Activated T-cell treated with anti-CD3 and anti-CD28 coated beads for 24 hours (primary cell): ENCODE measurements at regions not wholly inside any gene's neighbourhood (a gene's known extent, or its start where the extent isn't known, plus 50 kb on each side); places are given as distances from the start of the nearest gene placed in this dataset.

Source experiments
- DNase-seq: peaks from one replicate; pipeline ENCODE4 v3.0.0-alpha.2; 2020; ENCODE audit warnings: low read depth

DNA sequence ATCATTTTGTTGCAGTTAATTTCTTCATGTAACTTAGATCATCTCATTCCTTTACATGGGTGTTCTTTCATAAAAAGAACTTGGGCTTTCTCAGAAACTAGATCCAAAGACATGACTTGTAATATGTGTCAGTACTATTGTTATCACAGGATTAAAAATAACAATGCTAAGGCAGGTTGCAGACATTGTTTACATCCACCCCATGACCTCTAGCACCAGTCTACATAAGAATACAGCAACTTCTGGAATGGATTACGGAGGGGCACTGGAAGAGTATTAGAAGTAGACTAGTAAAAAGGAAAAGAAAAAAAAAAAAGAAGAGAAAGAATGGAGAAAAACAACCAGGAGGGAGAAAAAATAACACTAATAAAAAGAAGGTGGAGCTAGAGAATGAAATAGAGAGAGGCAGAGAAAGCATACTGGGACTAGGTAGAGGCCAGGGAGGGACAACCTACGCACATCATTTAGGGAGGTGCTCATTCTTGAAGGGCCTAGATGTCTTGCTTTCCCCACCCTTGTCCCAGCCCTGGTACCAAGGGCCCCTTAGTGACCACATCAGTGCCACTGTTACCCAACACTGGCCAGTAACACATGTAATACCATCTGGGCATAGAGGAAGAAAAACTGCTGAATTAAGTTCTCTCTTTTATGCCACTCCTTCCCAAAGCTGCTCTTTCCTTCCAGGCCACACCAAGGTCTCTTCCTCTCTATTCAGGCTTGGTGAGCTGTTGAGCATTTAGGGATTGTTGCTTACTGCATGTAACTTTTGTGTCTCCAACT lies 70.6 kb upstream of the KLF7 start:
- no peak for DNase-seq

DNA sequence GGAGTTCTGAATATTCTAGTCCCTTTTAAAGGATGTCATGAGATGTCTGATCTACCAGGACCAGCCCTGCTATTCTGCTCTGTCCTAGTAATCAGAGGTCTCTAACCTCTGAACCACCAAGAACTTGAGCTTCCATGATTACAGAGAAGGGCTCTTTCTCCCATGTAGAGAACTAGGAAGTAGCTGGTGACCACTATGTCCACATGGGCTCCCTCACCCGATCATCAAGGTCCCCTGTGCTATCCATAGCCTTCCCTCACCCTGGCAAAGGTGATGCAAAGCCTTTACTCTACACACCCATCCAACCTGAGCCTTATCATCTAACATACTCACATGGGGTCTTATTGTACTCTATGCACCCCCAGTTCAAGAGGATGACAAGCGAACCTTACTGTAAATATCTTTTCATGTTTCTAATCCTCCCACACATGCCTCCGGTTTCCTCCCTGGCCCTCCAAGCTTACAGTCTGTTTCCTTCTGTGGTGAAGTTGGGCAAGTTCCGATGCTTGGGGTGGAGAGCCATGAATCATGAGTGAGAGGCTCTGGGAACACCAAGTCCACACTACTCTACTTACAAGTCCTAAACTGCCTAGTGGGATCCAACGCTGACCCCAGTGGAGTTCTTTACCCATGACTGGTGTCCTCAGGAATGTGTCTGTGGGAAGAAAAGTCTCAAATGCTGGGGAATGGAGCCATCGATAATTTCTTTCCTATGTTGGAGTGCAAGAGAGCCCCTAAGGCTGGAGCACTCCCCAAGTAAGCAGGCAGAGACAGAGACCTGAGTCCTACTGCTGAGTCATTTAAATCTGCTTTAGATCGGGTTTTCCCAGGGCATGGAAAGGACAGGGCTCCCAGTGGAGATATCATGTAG lies 73.3 kb upstream of the KLF7 start:
- DNase-seq: peak; percentile 34

GRCh38 chr2:207239754-207240494 lies 74.2 kb upstream of the KLF7 start:
- DNase-seq: no peak

- DNase-seq: no peak
Measured at GRCh38 chr2:207240649-207241048, 74.9 kb upstream of the KLF7 start.

DNA sequence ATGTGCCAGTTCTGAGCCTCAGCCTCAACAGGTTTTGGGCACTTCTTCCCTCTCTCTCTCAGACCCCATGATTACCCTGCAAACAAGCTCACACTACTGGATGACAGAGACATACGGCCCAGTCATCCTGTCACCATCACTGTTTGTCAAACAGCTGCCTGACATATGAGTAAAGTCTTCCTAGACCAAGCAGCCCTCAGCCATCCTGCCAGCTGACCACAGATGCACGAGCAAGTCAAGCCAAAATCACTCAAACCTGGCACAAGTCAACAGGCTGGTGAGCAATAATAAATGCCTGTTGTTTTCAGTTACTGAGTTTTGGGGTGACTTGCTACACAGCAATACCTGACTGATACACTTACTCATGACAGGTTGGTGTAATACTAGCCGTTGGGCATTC lies 75.5 kb upstream of the KLF7 start:
- peak; percentile 24 for DNase-seq

- no peak for DNase-seq
Measured at GRCh38 chr2:207243601-207244000, 77.9 kb upstream of the KLF7 start.

GRCh38 chr2:207244971-207245925 lies 79.5 kb upstream of the KLF7 start:
- no peak for DNase-seq

DNA sequence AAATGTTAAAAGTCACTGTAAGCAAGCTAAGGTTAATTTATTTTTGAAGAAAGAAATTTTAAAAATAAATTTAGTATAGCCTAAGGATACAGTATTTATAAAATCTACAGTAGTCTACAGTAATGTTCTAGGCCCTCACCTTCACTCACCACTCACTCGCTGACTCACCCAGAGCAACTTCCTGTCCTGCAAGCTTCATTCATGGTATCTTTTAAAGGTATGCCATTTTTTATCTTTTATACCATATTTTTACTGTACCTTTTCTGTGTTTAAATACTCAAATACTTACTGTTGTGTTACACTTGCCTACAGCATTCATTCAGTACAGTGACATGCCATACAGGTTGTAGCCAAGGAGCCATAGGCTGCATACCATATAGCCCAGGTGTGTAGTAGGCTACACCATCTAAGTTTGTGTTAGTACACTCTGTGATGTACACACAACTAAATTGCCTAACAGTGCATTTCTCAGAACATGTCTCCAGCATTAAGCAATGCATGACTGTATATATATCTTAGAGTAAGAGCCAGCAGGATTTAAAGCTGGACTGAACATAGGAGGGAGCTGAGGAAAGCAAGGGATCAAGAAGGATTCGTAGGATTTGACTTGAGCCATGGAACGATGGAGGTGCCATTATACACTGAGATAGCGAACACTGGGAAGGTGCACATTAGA lies 83.1 kb upstream of the KLF7 start:
- no peak for DNase-seq

- no peak for DNase-seq
Measured at GRCh38 chr2:207251022-207251421, 85.3 kb upstream of the KLF7 start.

GRCh38 chr2:207251573-207252192 lies 85.9 kb upstream of the KLF7 start:
- DNase-seq: no peak

DNA sequence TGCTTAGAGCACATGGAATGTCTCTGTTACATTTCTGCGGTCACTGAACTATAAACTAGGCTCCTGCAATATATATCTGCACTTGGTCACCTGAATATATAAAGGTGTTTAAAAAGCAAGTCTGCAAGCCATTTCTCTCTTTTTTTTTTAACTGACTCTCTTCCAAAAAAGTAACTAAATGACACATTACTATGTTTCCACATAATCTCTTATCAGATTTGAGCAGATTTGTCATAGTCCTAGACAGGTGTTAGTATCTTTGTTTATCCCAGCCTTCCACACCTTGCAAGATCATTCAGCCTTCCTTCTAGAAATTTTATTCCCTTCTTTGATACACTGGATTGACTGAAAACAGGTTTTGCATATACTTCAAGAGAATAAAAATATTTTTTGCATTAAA lies 86.7 kb upstream of the KLF7 start:
- DNase-seq: no peak

DNA sequence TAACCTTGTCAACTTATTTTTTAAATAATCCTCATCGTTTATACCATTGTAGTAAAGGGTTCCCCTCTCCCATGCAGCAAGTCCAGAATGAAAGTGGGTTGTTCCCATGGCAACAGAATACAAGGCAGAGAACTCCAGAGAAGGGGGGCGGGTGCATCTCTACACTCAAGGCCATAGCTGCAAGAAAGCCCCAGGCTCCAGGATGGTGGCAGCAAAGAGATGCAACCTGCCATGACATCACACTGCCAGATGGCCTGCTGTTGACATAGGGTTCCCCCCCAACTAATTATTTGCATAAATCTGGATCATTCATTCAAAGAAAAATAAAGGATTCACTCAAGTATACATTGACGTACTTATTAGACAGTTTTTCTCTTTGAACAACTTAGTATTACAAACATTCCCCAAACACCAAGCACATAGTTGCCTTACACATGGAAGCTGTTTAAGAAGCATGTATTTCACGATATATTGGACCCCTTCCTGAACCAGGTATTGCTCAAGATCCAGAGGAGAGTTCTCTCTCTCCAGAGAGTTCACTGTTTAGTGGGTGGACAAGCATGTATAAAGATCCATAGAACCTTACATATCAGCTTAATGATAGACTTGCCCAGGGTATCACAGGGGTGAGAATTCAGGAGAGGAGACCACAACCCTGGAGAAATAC lies 87.4 kb upstream of the KLF7 start:
- DNase-seq: no peak

- no peak for DNase-seq
Measured at GRCh38 chr2:207253666-207254345, 88.1 kb upstream of the KLF7 start.

DNA sequence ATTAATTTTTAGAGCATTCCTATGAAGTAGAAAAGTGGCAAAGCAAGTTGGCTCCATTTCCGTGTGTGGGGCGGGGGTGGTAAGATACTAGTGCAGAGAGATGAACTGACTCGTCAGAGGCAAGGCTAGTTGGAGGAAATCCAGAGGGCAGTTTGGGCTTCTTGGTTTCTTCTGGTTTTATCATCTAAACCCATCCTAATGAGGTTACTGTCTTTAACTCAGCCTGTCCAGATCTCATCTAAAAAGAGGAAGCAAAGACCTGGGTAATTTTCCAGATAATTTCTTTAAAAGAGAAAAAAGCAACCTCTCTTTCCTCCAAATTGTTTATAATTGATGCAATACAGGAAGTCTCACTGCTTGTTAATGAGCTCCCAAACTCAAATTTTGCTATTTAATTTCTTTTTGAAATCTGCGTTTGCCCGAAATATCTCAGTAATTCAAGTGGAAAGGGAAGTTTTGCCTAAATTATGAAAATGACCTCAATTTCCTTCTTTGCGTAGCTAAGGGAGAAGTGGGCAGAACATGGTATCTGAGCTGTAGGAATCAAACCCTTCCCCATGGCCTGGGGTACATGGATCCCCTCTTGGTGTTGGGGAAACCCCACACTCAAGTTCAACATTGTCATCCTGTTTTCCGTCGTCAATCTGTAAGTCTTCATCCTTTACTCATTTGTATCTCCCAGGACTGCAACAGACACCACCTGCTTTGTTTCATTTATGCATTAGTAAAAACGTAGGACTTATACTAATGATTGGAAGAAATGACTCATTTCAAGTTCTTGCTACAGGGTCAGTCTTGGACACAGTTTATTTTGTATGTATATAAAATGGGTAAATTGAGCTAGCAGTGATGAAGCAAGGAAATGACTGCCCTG lies 89.1 kb upstream of the KLF7 start:
- DNase-seq: no peak

GRCh38 chr2:207255565-207256470 lies 90.1 kb upstream of the KLF7 start:
- no peak for DNase-seq

DNA sequence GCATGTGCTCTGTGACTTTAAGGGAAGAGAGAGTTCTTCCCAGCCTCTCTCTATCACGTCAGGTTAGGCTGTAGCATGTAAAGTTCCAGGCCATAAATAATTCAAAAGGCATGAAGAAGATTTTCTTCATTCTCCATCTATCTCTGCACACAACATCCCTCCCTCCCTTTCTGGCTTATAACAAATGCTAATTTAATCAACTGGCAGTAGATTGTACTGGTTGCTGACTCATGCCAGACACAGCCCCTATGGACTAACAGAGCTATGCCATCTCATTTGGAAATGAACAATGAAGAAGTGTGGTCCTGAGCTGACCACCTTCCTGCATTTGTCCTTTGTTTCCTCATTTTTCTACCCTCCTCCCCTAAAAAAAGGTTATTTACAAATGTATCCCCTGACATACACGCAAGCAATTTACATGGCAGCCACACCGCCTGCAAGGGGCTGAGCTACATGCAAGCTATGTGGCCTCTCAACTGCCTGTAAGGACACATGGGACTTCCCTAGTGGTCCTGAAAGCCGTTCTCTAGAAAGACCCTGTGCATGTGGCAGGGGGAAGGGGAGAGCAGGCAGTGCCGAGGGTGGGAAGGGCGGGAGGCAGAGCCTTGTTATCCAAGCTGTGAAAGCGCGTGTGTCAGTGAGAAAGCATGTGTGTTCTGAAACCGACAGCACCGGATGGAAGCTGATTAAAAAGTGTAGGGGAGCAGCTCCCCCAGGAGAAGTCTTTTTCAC lies 90.9 kb upstream of the KLF7 start:
- no peak for DNase-seq
